Glutamatergic neuron (in vitro differentiated cells): ENCODE measurements at regions not wholly inside any gene's neighbourhood (a gene's known extent, or its start where the extent isn't known, plus 50 kb on each side); places are given as distances from the start of the nearest gene placed in this dataset.

ENCODE experiments used
- DNase-seq: peaks from one replicate; pipeline ENCODE4 v3.0.0; 2022
- H3K27ac Mint-ChIP-seq: one replicate; pipeline ENCODE4 v1.8.0; 2020; ENCODE audit warnings: mild to moderate bottlenecking, mixed read lengths, inconsistent platforms; ENCODE audit not compliant: unreplicated experiment
- H3K27me3 Mint-ChIP-seq: one replicate; pipeline ENCODE4 v1.8.0; 2020; ENCODE audit warnings: mild to moderate bottlenecking, moderate library complexity, mixed read lengths, inconsistent platforms; ENCODE audit not compliant: unreplicated experiment
- H3K36me3 Mint-ChIP-seq: one replicate; pipeline ENCODE4 v1.8.0; 2020; ENCODE audit warnings: mild to moderate bottlenecking, mixed read lengths, inconsistent platforms; ENCODE audit not compliant: unreplicated experiment
- H3K4me1 Mint-ChIP-seq: one replicate; pipeline ENCODE4 v1.8.0; 2020; ENCODE audit warnings: mild to moderate bottlenecking, low read depth, mixed read lengths, inconsistent platforms; ENCODE audit not compliant: unreplicated experiment
- H3K4me3 Mint-ChIP-seq: one replicate; pipeline ENCODE4 v1.8.0; 2020; ENCODE audit warnings: mild to moderate bottlenecking, mixed read lengths, inconsistent platforms; ENCODE audit not compliant: unreplicated experiment
- H3K9me3 Mint-ChIP-seq: one replicate; pipeline ENCODE4 v1.8.0; 2020; ENCODE audit warnings: mild to moderate bottlenecking, moderate library complexity, mixed read lengths, inconsistent platforms; ENCODE audit not compliant: unreplicated experiment
- TF ChIP-seq, protein P1 (sequence below): fragments of 200-600 bp; sonication (generic); IDR thresholded peaks from one replicate; pipeline ENCODE4 v1.5.0; 2021; ENCODE audit not compliant: partially characterized antibody, unreplicated experiment

- Mint-ChIP-seq H3K36me3 (no peaks in the 10 kb centered on the region), H3K27me3 (no peaks in the 10 kb centered on the region), H3K4me3 (no peak overlapping the region), H3K4me1 (no peaks in the 10 kb centered on the region), H3K9me3 (no peaks in the 10 kb centered on the region), H3K27ac (no peak overlapping the region)
- no peak for DNase-seq
- TF ChIP-seq, protein P1, sequence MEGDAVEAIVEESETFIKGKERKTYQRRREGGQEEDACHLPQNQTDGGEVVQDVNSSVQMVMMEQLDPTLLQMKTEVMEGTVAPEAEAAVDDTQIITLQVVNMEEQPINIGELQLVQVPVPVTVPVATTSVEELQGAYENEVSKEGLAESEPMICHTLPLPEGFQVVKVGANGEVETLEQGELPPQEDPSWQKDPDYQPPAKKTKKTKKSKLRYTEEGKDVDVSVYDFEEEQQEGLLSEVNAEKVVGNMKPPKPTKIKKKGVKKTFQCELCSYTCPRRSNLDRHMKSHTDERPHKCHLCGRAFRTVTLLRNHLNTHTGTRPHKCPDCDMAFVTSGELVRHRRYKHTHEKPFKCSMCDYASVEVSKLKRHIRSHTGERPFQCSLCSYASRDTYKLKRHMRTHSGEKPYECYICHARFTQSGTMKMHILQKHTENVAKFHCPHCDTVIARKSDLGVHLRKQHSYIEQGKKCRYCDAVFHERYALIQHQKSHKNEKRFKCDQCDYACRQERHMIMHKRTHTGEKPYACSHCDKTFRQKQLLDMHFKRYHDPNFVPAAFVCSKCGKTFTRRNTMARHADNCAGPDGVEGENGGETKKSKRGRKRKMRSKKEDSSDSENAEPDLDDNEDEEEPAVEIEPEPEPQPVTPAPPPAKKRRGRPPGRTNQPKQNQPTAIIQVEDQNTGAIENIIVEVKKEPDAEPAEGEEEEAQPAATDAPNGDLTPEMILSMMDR: no peak
Measured at GRCh38 chrX:117843749-117844148, 272.9 kb downstream of the KLHL13 start.

- Mint-ChIP-seq H3K27ac (no peak overlapping the region), H3K36me3 (no peaks in the 10 kb centered on the region), H3K4me1 (no peaks in the 10 kb centered on the region), H3K4me3 (no peak overlapping the region), H3K27me3 (no peaks in the 10 kb centered on the region), H3K9me3 (no peaks in the 10 kb centered on the region)
- TF ChIP-seq, protein P1: no peak
- no peak for DNase-seq
Measured at GRCh38 chrX:117840645-117841044, 276.0 kb downstream of the KLHL13 start.

- DNase-seq: no peak
- Mint-ChIP-seq H3K27me3 (no peaks in the 10 kb centered on the region), H3K9me3 (no peaks in the 10 kb centered on the region), H3K27ac (no peak overlapping the region), H3K4me3 (no peak overlapping the region), H3K4me1 (no peaks in the 10 kb centered on the region), H3K36me3 (no peaks in the 10 kb centered on the region)
- TF ChIP-seq, protein P1: peak; percentile 9
Measured at GRCh38 chrX:117839544-117839943, 277.1 kb downstream of the KLHL13 start.

- no peak overlapping the region for H3K27ac Mint-ChIP-seq
- TF ChIP-seq, protein P1: no peak
- H3K4me3 Mint-ChIP-seq: no peak overlapping the region
- H3K4me1 Mint-ChIP-seq: no peaks in the 10 kb centered on the region
- H3K27me3 Mint-ChIP-seq: no peaks in the 10 kb centered on the region
- DNase-seq: no peak
- no peaks in the 10 kb centered on the region for H3K36me3 Mint-ChIP-seq
- H3K9me3 Mint-ChIP-seq: no peaks in the 10 kb centered on the region
Measured at GRCh38 chrX:117838581-117839331, 277.9 kb downstream of the KLHL13 start.

- H3K4me1 Mint-ChIP-seq: no peaks in the 10 kb centered on the region
- no peaks in the 10 kb centered on the region for H3K27me3 Mint-ChIP-seq
- no peaks in the 10 kb centered on the region for H3K36me3 Mint-ChIP-seq
- no peak overlapping the region for H3K27ac Mint-ChIP-seq
- no peak for DNase-seq
- TF ChIP-seq, protein P1: no peak
- H3K4me3 Mint-ChIP-seq: no peak overlapping the region
- peaks cover 3% of the 10 kb centered on the region for H3K9me3 Mint-ChIP-seq
Measured at GRCh38 chrX:117835034-117835433, 281.6 kb downstream of the KLHL13 start.
